ENCODE measurements at regions not wholly inside any gene's neighbourhood (a gene's known extent, or its start where the extent isn't known, plus 50 kb on each side); places are given as distances from the start of the nearest gene placed in this dataset.

DNA sequence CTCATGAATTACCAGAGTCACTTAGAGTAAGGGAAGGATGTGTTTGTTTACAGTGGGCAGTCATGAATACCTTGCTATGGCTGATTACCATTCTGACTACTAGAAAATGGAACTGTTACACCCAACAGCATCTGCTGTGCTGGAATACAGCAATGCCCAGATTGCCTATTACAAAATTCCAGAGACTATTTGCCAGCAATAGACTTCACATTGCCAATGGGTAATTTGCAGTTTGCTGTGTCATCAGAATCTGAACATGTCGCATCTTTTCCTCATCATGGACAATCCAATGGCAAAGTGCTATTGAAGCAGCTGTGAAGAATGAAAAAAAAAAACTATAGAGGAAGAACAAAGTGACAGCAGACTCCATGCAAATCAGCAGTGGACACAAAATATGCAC lies 356.6 kb downstream of the CXXC4 start:
- DNase-seq (ENCODE audit: low read depth in 4 of 4, low spot score in 3 of 4), result no peak

DNA sequence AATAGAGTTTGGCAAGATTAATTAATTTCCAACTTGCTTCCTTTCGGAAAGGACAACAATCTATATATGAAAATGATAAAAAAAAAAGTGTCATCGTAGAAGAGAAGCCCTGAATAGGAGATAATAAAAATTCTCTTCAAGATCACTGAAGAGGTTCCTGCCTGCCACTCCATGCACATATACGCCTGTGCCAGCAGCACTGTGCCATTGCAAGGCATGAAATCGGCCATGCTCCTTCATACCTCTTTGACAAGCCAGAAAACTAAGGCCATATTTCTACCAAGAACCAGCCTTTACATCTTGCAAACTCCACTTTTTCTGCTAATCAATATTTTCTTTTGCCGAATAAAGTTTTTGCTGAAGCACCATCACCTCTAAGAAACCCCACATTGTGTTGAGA lies 365.5 kb downstream of the CXXC4 start:
- no peak for DNase-seq (ENCODE audit: low read depth in 4 of 4, low spot score in 3 of 4)

DNA sequence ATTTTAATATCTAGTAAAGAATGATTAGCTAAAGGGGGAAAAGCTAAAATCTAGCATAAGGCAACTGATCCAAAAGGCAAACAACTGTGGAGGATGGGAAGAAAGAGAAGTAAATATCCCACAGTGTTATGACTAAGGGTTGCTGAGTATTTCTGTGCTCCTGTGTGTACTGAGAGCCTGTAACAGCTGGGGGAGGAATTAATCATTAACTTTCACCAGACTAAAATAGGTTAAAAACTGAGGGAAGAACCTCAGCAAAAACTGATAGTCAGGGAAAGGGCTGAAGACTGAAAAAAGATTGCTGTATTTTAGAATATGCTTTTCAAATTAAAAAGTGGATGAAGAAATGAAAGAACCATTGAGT lies 365.9 kb downstream of the CXXC4 start:
- DNase-seq (ENCODE audit: low read depth in 4 of 4, low spot score in 3 of 4), result peak in 1 of 4 donors; percentile 3

DNA sequence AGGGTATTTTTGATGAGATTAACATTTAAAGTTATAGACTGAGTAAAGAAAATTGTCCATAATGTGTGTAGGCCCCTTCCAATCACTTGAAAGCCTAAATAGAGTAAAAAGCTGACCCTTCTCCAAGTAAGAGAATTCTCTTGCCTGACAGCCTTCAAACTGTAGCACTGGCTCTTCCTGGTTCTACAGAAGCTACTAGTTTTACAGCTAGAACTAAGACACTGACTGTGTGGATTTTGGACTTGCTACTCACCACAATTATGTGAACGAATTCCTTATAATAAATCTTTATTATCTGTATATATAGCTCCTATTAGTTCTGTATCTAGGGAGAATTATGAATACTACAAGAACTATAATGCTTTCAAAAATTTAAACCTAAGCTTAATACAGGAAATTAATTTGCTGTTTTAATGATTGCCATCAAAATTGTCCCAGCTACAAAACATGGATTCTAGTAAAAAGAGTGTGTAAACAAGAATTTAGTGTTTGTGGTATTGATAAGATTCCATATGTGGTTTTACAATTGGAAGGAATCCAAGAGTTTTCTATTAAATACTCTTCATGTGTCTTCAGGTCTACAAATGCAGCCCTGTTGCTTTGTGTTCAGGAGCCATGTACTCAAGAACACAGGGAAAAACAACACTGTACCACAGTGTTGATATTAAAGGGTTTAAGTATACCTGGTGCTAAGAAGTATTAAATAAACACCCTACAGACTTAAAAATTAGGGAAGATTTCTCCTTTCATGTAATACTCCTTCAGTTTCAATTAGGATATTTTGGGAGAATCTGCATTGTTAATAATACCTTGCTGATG lies 366.5 kb downstream of the CXXC4 start:
- DNase-seq (ENCODE audit: low read depth in 4 of 4, low spot score in 3 of 4), result no peak

DNA sequence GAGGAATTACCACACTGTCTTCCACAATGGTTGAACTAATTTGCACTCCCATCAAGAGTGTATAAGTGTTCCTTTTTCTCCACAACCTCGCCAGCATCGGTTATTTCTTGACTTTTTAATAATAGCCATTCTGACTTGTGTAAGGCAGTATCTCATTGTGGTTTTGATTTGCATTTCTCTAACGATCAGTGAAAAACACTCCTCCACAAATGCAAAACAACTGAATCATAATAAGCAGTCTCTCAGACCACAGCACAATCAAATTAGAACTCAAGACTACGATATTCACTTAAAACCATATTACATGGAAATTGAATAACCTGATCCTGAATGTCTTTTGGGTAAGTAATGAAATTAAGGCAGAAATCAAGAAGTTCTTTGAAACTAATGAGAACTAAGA lies 371.7 kb downstream of the CXXC4 start:
- no peak for DNase-seq (ENCODE audit: low read depth in 4 of 4, low spot score in 3 of 4)

GRCh38 chr4:104117776-104118175 lies 376.9 kb downstream of the CXXC4 start:
- no peak for DNase-seq (ENCODE audit: low read depth in 4 of 4, low spot score in 3 of 4)

DNA sequence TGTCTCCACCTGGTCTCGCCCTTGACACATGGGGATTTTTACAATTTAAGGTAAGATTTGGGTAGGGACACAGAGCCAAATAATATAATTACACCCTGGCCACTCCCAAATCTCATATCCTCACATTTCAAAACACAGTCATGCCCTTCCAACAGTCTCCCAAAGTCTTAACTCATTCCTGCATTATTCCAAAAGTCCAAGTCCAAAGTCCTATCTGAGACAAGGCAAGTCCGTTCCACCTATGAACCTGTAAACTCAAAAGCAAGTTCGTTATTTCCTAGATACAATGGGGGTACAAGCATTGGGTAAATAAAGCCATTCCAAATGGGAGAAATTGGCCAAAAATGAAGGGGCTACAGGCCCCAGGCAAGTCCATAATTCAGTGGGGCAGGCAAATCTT lies 380.8 kb downstream of the CXXC4 start:
- no peak for DNase-seq (ENCODE audit: low read depth in 4 of 4, low spot score in 3 of 4)

DNA sequence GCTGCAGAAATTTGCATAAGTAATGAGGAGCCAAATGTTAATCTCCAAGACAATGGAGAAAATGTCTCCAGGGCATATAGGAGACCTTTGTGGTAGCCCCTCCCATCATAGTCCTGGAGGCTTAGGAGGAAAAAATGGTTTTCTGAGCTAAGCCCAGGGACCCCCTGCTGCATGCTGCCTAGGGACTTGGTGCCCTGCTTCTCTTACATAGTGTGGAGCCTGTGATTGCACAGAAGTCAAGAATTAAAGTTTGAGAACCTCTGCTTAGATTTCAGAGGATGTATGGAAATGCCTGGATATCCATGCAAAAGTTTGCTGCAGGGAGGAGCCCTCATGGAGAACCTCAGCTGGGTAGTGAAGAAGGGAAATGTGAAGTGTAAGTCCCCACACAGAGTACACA lies 379.4 kb upstream of the TACR3 start:
- DNase-seq (ENCODE audit: low read depth in 4 of 4, low spot score in 3 of 4), result no peak

- no peak for DNase-seq (ENCODE audit: low read depth in 4 of 4, low spot score in 3 of 4)
Observed at GRCh38 chr4:104093247-104093646, 373.5 kb upstream of the TACR3 start.

- DNase-seq (ENCODE audit: low read depth in 4 of 4, low spot score in 3 of 4), result no peak
Observed at GRCh38 chr4:104073229-104073628, 353.4 kb upstream of the TACR3 start.

DNA sequence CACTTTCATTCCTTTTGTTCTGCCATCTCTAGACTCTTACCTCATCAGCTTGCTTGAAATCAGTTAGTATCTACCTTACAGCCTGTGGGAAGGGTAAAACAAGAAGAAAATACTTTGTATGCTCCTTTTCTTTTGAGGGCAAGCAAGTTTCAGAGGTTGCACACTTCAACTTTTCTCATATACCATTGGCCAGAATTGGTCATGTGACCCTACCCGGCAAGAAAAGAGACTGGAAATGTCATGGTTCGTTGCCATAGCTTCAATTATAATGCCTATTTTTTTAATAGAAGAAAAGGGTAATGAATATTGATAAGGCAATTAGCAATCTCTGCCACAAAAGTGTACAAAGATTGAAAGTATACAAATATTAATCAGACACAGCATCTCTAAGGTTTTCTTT lies 346.7 kb upstream of the TACR3 start:
- DNase-seq (ENCODE audit: low read depth in 4 of 4, low spot score in 3 of 4), result no peak

DNA sequence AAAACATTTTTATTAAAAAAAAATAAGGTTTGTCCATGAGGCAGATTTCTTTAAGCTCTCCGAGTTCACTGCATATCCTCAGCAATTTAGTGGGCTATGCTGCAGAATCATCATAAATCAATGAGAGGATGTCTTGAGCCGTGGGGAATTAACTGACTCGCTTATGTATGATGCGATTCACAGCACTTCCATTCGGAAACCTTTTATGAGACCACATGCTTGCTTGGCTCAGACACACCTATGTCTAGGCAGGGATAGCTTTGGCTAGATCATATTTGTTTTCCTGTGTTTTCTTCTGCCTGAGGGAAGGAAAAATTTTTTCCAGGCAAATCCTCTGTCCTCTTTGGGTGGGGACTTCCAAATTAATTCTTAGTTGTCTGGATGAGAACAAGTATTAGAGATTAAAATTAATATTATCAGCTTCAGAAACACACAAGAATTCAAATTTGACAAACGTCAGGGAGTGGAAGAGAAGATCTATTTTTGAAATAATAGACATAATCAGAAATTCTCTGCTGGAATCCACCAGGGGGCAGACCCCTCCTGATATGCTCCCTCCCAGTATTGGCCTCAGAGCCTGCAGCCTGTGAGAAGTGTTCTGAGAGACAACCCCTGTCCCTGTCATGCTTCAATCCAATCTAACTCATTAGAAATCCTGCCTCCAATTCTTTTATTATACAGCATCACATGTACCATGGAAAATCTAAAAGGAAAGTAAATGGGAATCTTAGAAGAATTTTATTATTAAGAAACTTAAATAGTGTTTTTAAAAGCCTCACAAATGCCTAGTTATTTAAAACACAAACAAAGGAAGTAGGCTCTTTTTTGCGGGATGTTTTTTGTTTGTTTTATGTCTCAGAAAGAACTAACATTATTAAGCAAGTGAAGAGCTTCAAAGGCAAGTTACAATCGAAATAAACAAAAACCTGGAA lies 345.1 kb upstream of the TACR3 start:
- peak in 3 of 4 donors; percentile 8 to 14 (median 12) for DNase-seq (ENCODE audit: low read depth in 4 of 4, low spot score in 3 of 4)

DNA sequence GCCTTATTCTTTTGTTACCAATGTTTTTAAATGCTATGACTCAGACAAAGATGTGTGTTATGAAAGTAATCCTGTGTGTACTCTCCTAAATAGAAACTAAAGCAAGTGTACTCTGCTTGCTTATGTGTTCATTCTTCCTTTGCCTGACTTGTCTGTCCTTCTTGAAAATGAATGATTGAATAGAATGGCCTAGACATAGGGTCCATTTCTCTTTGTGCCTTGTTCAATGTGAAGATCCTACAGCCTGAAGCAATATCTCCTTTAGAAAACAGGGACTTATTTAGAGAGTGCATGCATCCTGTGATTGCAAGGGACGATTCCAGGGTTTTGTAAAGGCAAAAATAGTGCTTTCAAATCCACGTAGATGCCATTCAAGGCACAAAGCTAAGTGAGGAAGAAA lies 343.6 kb upstream of the TACR3 start:
- DNase-seq (ENCODE audit: low read depth in 4 of 4, low spot score in 3 of 4), result no peak

DNA sequence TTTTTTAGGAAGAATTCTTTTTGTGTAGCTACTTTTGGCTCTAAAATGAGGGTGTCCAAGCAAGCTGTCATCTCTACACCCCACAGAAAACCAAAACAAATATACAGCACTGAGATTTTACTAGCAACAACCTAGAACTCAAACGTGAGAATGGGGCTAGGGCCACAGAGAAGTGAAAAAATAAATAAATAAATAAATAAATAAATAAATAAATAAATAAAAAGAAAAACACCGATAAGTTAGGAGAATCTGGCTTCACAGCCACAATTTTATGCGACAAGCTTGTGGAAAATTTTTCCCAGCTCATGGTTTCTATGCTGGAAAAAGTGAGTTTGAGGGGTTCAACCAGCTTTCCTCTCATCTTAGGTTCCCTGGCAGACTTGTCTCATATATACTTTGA lies 324.6 kb upstream of the TACR3 start:
- no peak for DNase-seq (ENCODE audit: low read depth in 4 of 4, low spot score in 3 of 4)

DNA sequence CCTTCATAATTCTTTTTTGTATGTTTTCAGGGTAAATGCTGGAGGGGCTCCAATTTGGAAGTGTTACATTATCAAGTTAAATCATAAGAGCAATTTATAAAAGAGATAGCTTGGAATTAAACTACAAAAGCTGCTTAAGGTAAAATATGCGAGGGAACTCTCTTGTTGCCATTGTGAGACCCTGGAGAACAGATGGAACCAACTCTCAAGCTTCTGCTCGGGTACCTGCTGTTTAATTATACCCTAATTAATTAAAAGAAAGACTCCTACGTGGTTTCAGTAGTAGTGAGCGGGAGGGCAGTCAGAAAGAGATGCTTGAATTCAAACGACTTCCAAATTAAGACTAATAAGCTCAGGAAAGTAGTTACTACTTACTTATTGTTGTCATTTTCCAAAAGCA lies 313.1 kb upstream of the TACR3 start:
- no peak for DNase-seq (ENCODE audit: low read depth in 4 of 4, low spot score in 3 of 4)

GRCh38 chr4:104025251-104025650 lies 305.5 kb upstream of the TACR3 start:
- DNase-seq (ENCODE audit: low read depth in 4 of 4, low spot score in 3 of 4), result no peak

DNA sequence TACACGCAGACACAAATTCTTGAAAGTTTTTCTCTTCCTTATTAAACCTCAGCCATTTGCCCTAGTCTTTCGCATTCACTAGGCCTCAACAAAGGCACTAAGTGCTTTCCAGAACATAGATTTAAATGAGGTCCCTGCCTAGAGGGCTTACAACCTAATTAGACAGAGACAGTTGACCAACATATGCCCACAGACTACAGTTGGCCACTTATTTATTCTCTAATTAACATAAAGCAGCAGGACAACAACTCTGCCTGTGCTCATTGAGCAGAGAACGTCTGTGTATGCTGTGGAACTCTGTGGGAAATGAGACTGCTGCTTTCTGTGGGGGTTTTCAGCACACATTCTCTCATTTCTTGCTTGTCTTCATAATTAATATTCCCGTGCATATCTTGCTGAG lies 303.0 kb upstream of the TACR3 start:
- no peak for DNase-seq (ENCODE audit: low read depth in 4 of 4, low spot score in 3 of 4)

- no peak for DNase-seq (ENCODE audit: low read depth in 4 of 4, low spot score in 3 of 4)
Observed at GRCh38 chr4:104022226-104022625, 302.4 kb upstream of the TACR3 start.

DNA sequence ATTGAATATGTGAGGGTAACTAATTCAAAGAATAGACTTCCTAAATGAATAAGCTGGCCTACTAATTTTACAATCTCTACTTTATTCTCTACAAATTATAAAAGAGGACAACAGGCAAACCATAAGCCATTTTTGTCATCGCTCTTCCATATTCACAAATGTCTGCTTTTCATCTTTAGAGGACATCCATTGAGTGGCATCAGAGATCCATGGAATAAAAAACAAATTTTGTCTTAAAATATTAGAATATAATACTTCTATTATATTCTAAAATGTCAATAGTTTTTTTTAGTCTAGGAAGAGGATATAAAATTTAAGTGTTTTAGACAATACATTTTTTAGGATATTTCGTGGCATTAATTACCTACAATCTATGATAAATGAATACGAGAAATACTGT lies 300.9 kb upstream of the TACR3 start:
- DNase-seq (ENCODE audit: low read depth in 4 of 4, low spot score in 3 of 4), result no peak

GRCh38 chr4:104017213-104017612 lies 297.4 kb upstream of the TACR3 start:
- no peak for DNase-seq (ENCODE audit: low read depth in 4 of 4, low spot score in 3 of 4)

GRCh38 chr4:104015680-104016079 lies 295.9 kb upstream of the TACR3 start:
- no peak for DNase-seq (ENCODE audit: low read depth in 4 of 4, low spot score in 3 of 4)

DNA sequence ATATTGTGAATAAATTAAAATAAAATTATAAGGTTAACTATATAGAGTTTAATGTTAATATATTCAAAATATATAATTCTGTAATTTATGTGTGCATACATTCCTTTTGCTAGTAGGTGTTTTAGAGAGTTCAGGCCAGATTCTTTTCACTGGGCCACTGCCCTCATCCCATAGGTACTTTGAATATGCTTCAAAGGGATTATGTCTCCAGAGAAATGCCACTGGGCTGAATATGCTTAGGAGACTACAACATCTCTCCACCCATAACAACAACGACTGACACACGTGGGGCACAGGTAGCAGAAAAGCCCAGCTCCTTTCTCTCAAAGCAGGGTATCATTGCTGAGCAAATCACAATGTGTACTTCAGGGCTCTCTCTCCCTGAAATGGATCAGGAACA lies 290.9 kb upstream of the TACR3 start:
- DNase-seq (ENCODE audit: low read depth in 4 of 4, low spot score in 3 of 4), result no peak
